GM23338 (cell line): ENCODE measurements at regions not wholly inside any gene's neighbourhood (a gene's known extent, or its start where the extent isn't known, plus 50 kb on each side); places are given as distances from the start of the nearest gene placed in this dataset.

ENCODE experiments used
- CREB1 ChIP-seq: fragments of 250-450 bp; sonication (Bioruptor Pico); IDR thresholded peaks from 2 replicates; pipeline ENCODE4 v1.5.0; 2020; ENCODE audit warnings: low read depth, mild to moderate bottlenecking, moderate library complexity
- CTCF ChIP-seq, 2 experiments: fragments of 200-600 bp in 1 of 2; sonication (generic) in 1 of 2; conservative IDR thresholded peaks; 2 replicates each; pipeline versions ENCODE4 v1.5.1 to v1.6.1; 2016 to 2017; ENCODE audit warnings: antibody characterized with exemption in 2 of 2, low read depth in 2 of 2, mild to moderate bottlenecking in 2 of 2, moderate library complexity in 1 of 2
- EZH2 ChIP-seq: fragments of 200-600 bp; sonication (generic); IDR thresholded peaks from one replicate; pipeline ENCODE4 v1.8.0; 2017; ENCODE audit warnings: antibody characterized with exemption, mild to moderate bottlenecking, low read depth; ENCODE audit not compliant: unreplicated experiment
- EZH2phosphoT487 ChIP-seq: fragments of 200-600 bp; sonication (generic); IDR thresholded peaks from one replicate; pipeline ENCODE4 v1.8.1; 2018; ENCODE audit warnings: antibody characterized with exemption; ENCODE audit not compliant: unreplicated experiment
- POLR2AphosphoS5 ChIP-seq: IDR thresholded peaks from 2 replicates; pipeline ENCODE4 v1.6.1; 2016; ENCODE audit warnings: antibody characterized with exemption, low read depth
- REST ChIP-seq: IDR thresholded peaks from one replicate; pipeline ENCODE4 v1.6.1; 2018; ENCODE audit warnings: antibody characterized with exemption; ENCODE audit not compliant: unreplicated experiment

GRCh38 chr22:26798462-26799065 lies 141.2 kb downstream of the MIAT start:
- TF ChIP-seq CTCF (conservative IDR thresholded peaks at IDR 0.05; ENCODE audit: low read depth in 2 of 2) = no peak
- TF ChIP-seq REST = no peak
- no peak for TF ChIP-seq POLR2AphosphoS5
- TF ChIP-seq CREB1 (CRISPR knock-in tag) = no peak
- no peak for TF ChIP-seq EZH2
- no peak for TF ChIP-seq EZH2phosphoT487
